ENCODE measurements at regions not wholly inside any gene's neighbourhood (a gene's known extent, or its start where the extent isn't known, plus 50 kb on each side); places are given as distances from the start of the nearest gene placed in this dataset.

GRCh38 chr11:105298630-105299029 is 159.1 kb upstream of the CARD18 start:
- TF ChIP-seq CTCF (IDR thresholded peaks at IDR 0.05) (no peak), POLR2A (IDR thresholded peaks at IDR 0.05) (no peak)
